CD4-positive, alpha-beta T cell (primary cell): ENCODE measurements at regions not wholly inside any gene's neighbourhood (a gene's known extent, or its start where the extent isn't known, plus 50 kb on each side); places are given as distances from the start of the nearest gene placed in this dataset.

ENCODE experiments used
- ATAC-seq: fragments of 200-7000 bp; cut with Tn5 transposase; one replicate; pipeline ENCODE4 v1.10.0; 2022; ENCODE audit warnings: mild to moderate bottlenecking; ENCODE audit not compliant: poor library complexity
- CTCF ChIA-PET: fragments of 350-600 bp; sonication (Branson Sonifier 250); formaldehyde crosslinking; loops from one replicate; lab custom pipeline; 2021; ENCODE audit warnings: antibody characterized with exemption, inconsistent platforms; lab: Charles Lee
- POLR2A ChIA-PET: fragments of 350-600 bp; sonication (Branson Sonifier 250); formaldehyde crosslinking; loops from one replicate; lab custom pipeline; 2021; ENCODE audit warnings: antibody characterized with exemption, inconsistent platforms; lab: Charles Lee
- DNase-seq, 14 experiments: peaks; one replicate each; pipeline ENCODE4 v3.0.0-alpha.2; 2013 to 2020; ENCODE audit warnings: mixed read lengths in 2 of 14
- H3K27ac ChIP-seq, 2 donors: one replicate each; pipeline versions ENCODE4 v1.5.1 to v1.7.0; 2013; ENCODE audit warnings: low read length in 2 of 2, low read depth in 1 of 2, mild to moderate bottlenecking in 1 of 2
- H3K27me3 ChIP-seq, 2 experiments: 1 replicate in 1 of 2; 2 replicates in 1 of 2; pipeline versions ENCODE4 v1.6.1 to v1.7.0; 2013; ENCODE audit warnings: low read length in 2 of 2, control low read depth in 1 of 2, mild to moderate bottlenecking in 1 of 2, moderate library complexity in 1 of 2; ENCODE audit not compliant: insufficient read depth in 2 of 2, control insufficient read depth in 1 of 2
- H3K36me3 ChIP-seq: one replicate; pipeline ENCODE4 v1.6.1; 2013; ENCODE audit warnings: low read length, control low read depth; ENCODE audit not compliant: insufficient read depth
- H3K4me1 ChIP-seq: one replicate; pipeline ENCODE4 v1.6.1; 2013; ENCODE audit warnings: low read length, control low read depth; ENCODE audit not compliant: insufficient read depth
- H3K4me3 ChIP-seq: one replicate; pipeline ENCODE4 v1.5.1; 2013; ENCODE audit warnings: mild to moderate bottlenecking, low read length, moderate library complexity
- H3K9me3 ChIP-seq, 2 experiments: 1 replicate in 1 of 2; 2 replicates in 1 of 2; pipeline versions ENCODE4 v1.6.1 to v1.7.0; 2013; ENCODE audit warnings: low read length in 2 of 2, mild to moderate bottlenecking in 2 of 2, control low read depth in 1 of 2, moderate library complexity in 1 of 2; ENCODE audit not compliant: control insufficient read depth in 1 of 2, insufficient read depth in 1 of 2
- H3K27ac Mint-ChIP-seq: one replicate; pipeline ENCODE4 v1.8.0; 2020; ENCODE audit warnings: mixed read lengths
- H3K27me3 Mint-ChIP-seq: one replicate; pipeline ENCODE4 v1.8.0; 2021; ENCODE audit warnings: mixed read lengths
- H3K36me3 Mint-ChIP-seq: one replicate; pipeline ENCODE4 v1.8.0; 2021; ENCODE audit warnings: low read depth, mixed read lengths
- H3K4me1 Mint-ChIP-seq: one replicate; pipeline ENCODE4 v1.8.0; 2021; ENCODE audit warnings: low read depth, mixed read lengths
- H3K4me3 Mint-ChIP-seq: one replicate; pipeline ENCODE4 v1.8.0; 2020; ENCODE audit warnings: mild to moderate bottlenecking, mixed read lengths
- H3K9me3 Mint-ChIP-seq: one replicate; pipeline ENCODE4 v1.8.0; 2020; ENCODE audit warnings: mixed read lengths
- CTCF ChIP-seq: fragments of 200-600 bp; IDR thresholded peaks from one replicate; pipeline ENCODE4 v1.8.0; 2022; ENCODE audit warnings: antibody characterized with exemption, mild to moderate bottlenecking
- intact Hi-C, 2 experiments: fragments of 100-400 bp; cut with DNase I in 1 of 2; cut with micrococcal nuclease in 1 of 2; formaldehyde crosslinking; loops; one replicate each; pipeline versions ENCODE4 v1.15.1 to v1.9.0; 2023 to 2025; cut with DNase I, micrococcal nuclease

DNA sequence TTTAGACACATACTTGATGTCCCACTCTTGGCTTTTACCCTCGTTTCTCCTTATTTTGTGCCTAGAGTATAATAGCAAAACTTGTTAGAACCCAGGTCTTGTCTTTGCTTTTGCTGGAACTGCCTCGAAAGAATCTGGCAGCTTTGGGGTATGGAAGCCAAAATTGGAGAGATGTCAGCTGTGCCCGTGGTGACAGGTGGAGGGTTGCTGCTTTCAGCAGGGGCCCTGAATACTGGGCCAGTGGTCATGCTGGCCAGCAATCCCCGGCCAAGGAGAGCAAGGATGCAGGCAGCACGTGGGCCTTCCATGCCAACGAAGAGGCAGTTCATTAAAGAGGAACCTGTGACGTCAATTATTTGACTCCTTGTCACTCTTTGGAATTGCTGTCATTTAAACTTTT, 181.1 kb downstream of the HIPK3 start:
- no peak for TF ChIP-seq CTCF
- DNase-seq = no peak
- H3K36me3 ChIP-seq = no peaks in the 10 kb centered on the region
- Mint-ChIP-seq H3K9me3 (peaks cover 7% of the 10 kb centered on the region), H3K27ac (no peak overlapping the region), H3K4me3 (no peak overlapping the region), H3K36me3 (no peaks in the 10 kb centered on the region), H3K4me1 (no peaks in the 10 kb centered on the region), H3K27me3 (peaks cover 2% of the 10 kb centered on the region)
- ChIA-PET CTCF (no interaction called here), POLR2A (no interaction called here)
- H3K27ac ChIP-seq = no peak overlapping the region
- peaks cover 0 to 7% of the 10 kb centered on the region in 2 experiments for H3K27me3 ChIP-seq
- intact Hi-C loops = no loop called here
- H3K4me3 ChIP-seq = no peak overlapping the region
- no peak for ATAC-seq
- peaks cover 0 to 7% of the 10 kb centered on the region in 2 experiments for H3K9me3 ChIP-seq
- H3K4me1 ChIP-seq = no peaks in the 10 kb centered on the region

GRCh38 chr11:33437529-33437928, 180.3 kb downstream of the HIPK3 start:
- H3K4me1 Mint-ChIP-seq = no peaks in the 10 kb centered on the region
- TF ChIP-seq CTCF = no peak
- no peak for ATAC-seq
- no peaks in the 10 kb centered on the region for H3K36me3 ChIP-seq
- H3K27ac Mint-ChIP-seq = no peak overlapping the region
- no peak overlapping the region for H3K4me3 Mint-ChIP-seq
- H3K9me3 Mint-ChIP-seq = peaks cover 5% of the 10 kb centered on the region
- ChIA-PET POLR2A (no interaction called here), CTCF (no interaction called here)
- no peak overlapping the region for H3K4me3 ChIP-seq
- no peak overlapping the region for H3K27ac ChIP-seq
- DNase-seq = no peak
- H3K36me3 Mint-ChIP-seq = no peaks in the 10 kb centered on the region
- H3K27me3 ChIP-seq = peaks cover 0 to 4% of the 10 kb centered on the region in 2 experiments
- H3K4me1 ChIP-seq = no peaks in the 10 kb centered on the region
- intact Hi-C loops = no loop called here
- peaks cover 0 to 7% of the 10 kb centered on the region in 2 experiments for H3K9me3 ChIP-seq
- peaks cover 6% of the 10 kb centered on the region for H3K27me3 Mint-ChIP-seq

- peaks cover 0 to 4% of the 10 kb centered on the region in 2 experiments for H3K27me3 ChIP-seq
- H3K27ac ChIP-seq = no peak overlapping the region
- ATAC-seq (no peak), DNase-seq (no peak)
- POLR2A ChIA-PET = no interaction called here
- CTCF ChIA-PET = no interaction called here
- H3K9me3 ChIP-seq = peaks cover 7 to 8% of the 10 kb centered on the region in 2 experiments
- H3K4me1 ChIP-seq = no peaks in the 10 kb centered on the region
- no peak overlapping the region for H3K4me3 ChIP-seq
- no peaks in the 10 kb centered on the region for H3K36me3 ChIP-seq
- Mint-ChIP-seq H3K4me3 (no peak overlapping the region), H3K27me3 (peaks cover 13% of the 10 kb centered on the region), H3K27ac (no peak overlapping the region), H3K9me3 (peaks cover 7% of the 10 kb centered on the region), H3K4me1 (no peaks in the 10 kb centered on the region), H3K36me3 (no peaks in the 10 kb centered on the region)
- intact Hi-C loops = no loop called here
- TF ChIP-seq CTCF = no peak
These were observed 178.0 kb downstream of the HIPK3 start for GRCh38 chr11:33435216-33435615.
